Activated naive CD8-positive, alpha-beta T cell treated with anti-CD3 and anti-CD28 coated beads for 36 hours (primary cell): ENCODE measurements at regions not wholly inside any gene's neighbourhood (a gene's known extent, or its start where the extent isn't known, plus 50 kb on each side); places are given as distances from the start of the nearest gene placed in this dataset.
"Not testable (repeated sequence)": the region's sequence is repeated elsewhere in the genome, so short reads cannot be mapped to it uniquely, and the experiment has no call there.

Experiments
- DNase-seq: peaks from one replicate; pipeline ENCODE4 v3.0.0; 2021
- H3K27ac Mint-ChIP-seq: one replicate; pipeline ENCODE4 v1.8.0; 2022; ENCODE audit warnings: mild to moderate bottlenecking, moderate library complexity, mixed read lengths
- H3K27me3 Mint-ChIP-seq: one replicate; pipeline ENCODE4 v1.8.0; 2022; ENCODE audit warnings: mild to moderate bottlenecking, mixed read lengths
- H3K36me3 Mint-ChIP-seq: one replicate; pipeline ENCODE4 v1.8.0; 2021; ENCODE audit warnings: mild to moderate bottlenecking, mixed read lengths
- H3K4me1 Mint-ChIP-seq: one replicate; pipeline ENCODE4 v1.8.0; 2021; ENCODE audit warnings: mixed read lengths
- H3K4me3 Mint-ChIP-seq: one replicate; pipeline ENCODE4 v1.8.0; 2022; ENCODE audit warnings: mild to moderate bottlenecking, moderate library complexity, mixed read lengths
- H3K9me3 Mint-ChIP-seq: one replicate; pipeline ENCODE4 v1.8.0; 2022; ENCODE audit warnings: mixed read lengths

DNA sequence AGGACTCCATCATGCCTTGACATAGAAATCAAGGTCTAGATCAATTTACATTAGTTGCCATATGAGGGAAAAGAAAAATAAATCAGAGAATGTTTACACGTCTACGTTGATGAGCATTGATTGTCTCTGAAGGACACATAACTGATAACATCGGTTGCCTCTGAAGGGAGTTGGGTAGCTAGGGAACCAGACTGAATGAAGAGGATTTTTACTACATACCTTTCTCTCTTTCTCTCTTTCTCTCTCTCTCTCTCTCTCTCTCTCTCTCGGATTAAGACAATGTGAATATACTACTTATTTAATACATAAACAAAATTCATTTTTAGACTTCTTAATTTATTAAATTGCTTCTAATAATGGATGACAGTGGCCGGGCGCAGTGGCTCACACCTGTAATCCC is 118.4 kb upstream of the DAPK1 start:
- H3K4me3 Mint-ChIP-seq, result no peak overlapping the region
- no peaks in the 10 kb centered on the region for H3K36me3 Mint-ChIP-seq
- peaks cover under 1% of the 10 kb centered on the region for H3K27me3 Mint-ChIP-seq
- DNase-seq, result no peak
- no peaks in the 10 kb centered on the region for H3K9me3 Mint-ChIP-seq
- H3K27ac Mint-ChIP-seq, result no peak overlapping the region
- no peaks in the 10 kb centered on the region for H3K4me1 Mint-ChIP-seq

GRCh38 chr9:87381050-87381711 is 116.5 kb upstream of the DAPK1 start:
- H3K27me3 Mint-ChIP-seq, result peaks cover 5% of the 10 kb centered on the region
- no peaks in the 10 kb centered on the region for H3K4me1 Mint-ChIP-seq
- no peaks in the 10 kb centered on the region for H3K9me3 Mint-ChIP-seq
- H3K4me3 Mint-ChIP-seq, result no peak overlapping the region
- no peaks in the 10 kb centered on the region for H3K36me3 Mint-ChIP-seq
- H3K27ac Mint-ChIP-seq, result no peak overlapping the region
- DNase-seq, result no peak

DNA sequence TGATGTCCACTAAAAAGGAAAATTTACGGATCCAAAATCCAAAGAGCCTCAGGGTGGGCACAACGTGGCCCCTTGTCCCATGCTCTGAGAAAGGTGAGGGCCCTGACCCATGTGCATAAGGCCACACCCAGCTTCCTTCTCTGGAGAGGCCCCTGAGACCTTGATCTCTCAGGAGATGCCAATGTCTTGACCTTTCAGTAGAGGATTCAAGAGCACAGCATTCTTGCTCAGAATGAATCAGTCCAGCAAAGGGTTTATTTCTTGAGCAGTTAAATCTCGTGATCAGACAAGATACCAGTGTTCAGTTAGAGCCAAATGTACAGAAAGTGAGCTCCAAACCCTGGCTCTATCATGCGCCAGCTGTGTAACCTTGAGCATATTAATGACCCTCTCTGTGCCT is 115.9 kb upstream of the DAPK1 start:
- Mint-ChIP-seq H3K27ac (no peak overlapping the region), H3K9me3 (no peaks in the 10 kb centered on the region), H3K4me1 (no peaks in the 10 kb centered on the region), H3K27me3 (peaks cover 5% of the 10 kb centered on the region), H3K36me3 (no peaks in the 10 kb centered on the region), H3K4me3 (no peak overlapping the region)
- DNase-seq, result no peak

GRCh38 chr9:87382900-87383299 is 114.8 kb upstream of the DAPK1 start:
- DNase-seq, result no peak
- Mint-ChIP-seq H3K4me1 (no peaks in the 10 kb centered on the region), H3K4me3 (no peak overlapping the region), H3K9me3 (no peaks in the 10 kb centered on the region), H3K27ac (no peak overlapping the region), H3K36me3 (no peaks in the 10 kb centered on the region), H3K27me3 (peaks cover 5% of the 10 kb centered on the region)

DNA sequence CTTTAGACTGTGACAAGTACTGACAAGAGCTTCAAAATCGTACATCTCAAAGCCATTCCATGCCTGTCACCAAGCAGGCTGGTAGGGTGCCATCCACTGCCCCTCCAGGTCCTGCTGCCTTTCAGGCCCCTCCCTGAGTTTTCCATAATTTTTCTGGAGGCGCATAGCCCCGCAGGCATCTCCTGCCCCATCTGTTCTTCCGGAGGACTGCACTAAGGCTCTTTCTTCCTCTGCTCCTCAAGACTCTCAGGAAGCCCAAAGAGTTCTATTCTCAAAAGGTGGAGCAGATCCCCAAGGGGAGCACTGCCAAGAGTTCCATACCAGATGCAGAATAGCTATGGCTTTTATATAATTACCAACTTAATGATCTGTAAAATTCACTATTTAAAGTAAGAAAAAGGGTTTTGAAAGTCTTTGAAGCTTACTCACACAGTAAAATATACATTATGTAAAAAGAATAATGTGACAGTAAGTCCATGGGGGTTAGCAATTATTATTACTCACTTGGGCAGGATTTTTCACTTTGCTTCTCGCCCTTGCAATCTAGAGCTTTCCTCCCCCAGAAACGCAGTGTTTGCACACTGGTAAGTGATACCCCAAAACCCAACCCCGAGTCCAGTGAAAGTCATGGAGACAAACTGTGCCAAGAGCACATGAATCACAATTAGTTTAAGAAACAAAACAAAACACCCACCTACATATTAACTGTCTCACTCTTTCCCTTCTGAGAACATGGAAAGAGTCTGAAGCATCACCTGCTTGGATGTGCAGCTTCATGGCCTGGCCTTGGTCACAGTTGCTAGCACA is 114.1 kb upstream of the DAPK1 start:
- H3K9me3 Mint-ChIP-seq, result no peaks in the 10 kb centered on the region

DNA sequence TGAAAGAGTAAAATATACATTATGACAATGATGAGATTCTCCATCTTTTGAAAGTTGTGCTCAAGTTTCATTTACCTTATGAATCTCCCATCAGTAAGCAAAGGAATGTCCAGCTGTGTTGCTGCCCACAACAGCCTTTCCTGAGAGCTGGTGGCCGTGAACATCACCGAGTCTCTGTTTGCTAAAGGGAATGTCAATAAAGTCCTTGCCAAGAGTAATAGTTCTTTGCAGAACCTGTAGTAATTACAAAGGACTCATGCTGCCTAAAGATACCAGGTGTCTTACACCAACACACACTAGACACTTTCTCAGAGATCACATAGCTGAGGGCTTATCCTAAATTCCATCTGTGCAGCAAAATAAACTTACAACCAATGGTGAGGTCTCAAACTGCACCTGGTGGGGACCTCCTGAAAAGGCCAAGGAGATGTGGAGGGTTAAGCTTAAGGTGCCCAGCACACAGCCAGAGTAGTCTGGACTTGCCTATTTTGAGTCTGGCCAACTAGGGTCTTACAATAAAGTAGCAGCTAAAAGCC is 111.1 kb upstream of the DAPK1 start:
- H3K4me1 Mint-ChIP-seq, result no peaks in the 10 kb centered on the region

More for the DNA sequence above, 114.1 kb upstream of the DAPK1 start:
- H3K4me1 Mint-ChIP-seq, result no peaks in the 10 kb centered on the region
- no peak overlapping the region for H3K27ac Mint-ChIP-seq
- H3K4me3 Mint-ChIP-seq, result no peak overlapping the region
- DNase-seq, result no peak
- H3K27me3 Mint-ChIP-seq, result peaks cover 5% of the 10 kb centered on the region
- no peaks in the 10 kb centered on the region for H3K36me3 Mint-ChIP-seq

GRCh38 chr9:87387351-87388011 is 110.2 kb upstream of the DAPK1 start:
- Mint-ChIP-seq H3K9me3 (no peaks in the 10 kb centered on the region), H3K4me1 (no peaks in the 10 kb centered on the region), H3K36me3 (no peaks in the 10 kb centered on the region), H3K27ac (no peak overlapping the region), H3K4me3 (no peak overlapping the region), H3K27me3 (peaks cover 9% of the 10 kb centered on the region)
- DNase-seq, result no peak

More for the DNA sequence above, 111.1 kb upstream of the DAPK1 start:
- DNase-seq, result no peak
- H3K27ac Mint-ChIP-seq, result no peak overlapping the region
- H3K36me3 Mint-ChIP-seq, result no peaks in the 10 kb centered on the region
- peaks cover 5% of the 10 kb centered on the region for H3K27me3 Mint-ChIP-seq
- no peaks in the 10 kb centered on the region for H3K9me3 Mint-ChIP-seq
- no peak overlapping the region for H3K4me3 Mint-ChIP-seq

GRCh38 chr9:87388708-87389107 is 109.0 kb upstream of the DAPK1 start:
- H3K27me3 Mint-ChIP-seq, H3K4me1 Mint-ChIP-seq, H3K36me3 Mint-ChIP-seq, H3K27ac Mint-ChIP-seq, H3K4me3 Mint-ChIP-seq, H3K9me3 Mint-ChIP-seq, DNase-seq: not testable (repeated sequence)

DNA sequence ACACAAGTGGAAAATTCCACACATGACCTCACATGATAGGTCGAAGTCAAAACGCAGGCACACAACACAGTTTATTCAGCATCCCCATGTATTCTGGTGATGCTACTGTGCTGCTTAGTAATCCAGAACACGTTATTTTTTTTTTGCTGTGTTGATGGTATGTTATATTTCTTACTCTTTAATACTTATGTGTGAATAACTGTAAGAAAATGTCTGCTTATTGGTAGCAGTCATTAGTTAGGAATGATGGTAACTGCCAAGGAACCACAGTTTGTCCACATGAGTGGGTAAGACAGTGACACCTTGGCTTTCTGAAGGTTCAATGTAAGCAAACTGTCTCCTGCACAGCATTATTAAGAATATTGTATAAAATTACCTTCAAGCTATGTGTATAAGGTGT is 107.7 kb upstream of the DAPK1 start:
- no peaks in the 10 kb centered on the region for H3K9me3 Mint-ChIP-seq
- no peak overlapping the region for H3K27ac Mint-ChIP-seq

GRCh38 chr9:87390361-87390760 is 107.3 kb upstream of the DAPK1 start:
- peaks cover 9% of the 10 kb centered on the region for H3K27me3 Mint-ChIP-seq
- no peaks in the 10 kb centered on the region for H3K36me3 Mint-ChIP-seq
- DNase-seq, result no peak
- no peak overlapping the region for H3K27ac Mint-ChIP-seq
- no peaks in the 10 kb centered on the region for H3K4me1 Mint-ChIP-seq
- no peak overlapping the region for H3K4me3 Mint-ChIP-seq
- H3K9me3 Mint-ChIP-seq, result no peaks in the 10 kb centered on the region

More for the DNA sequence above, 107.7 kb upstream of the DAPK1 start:
- no peaks in the 10 kb centered on the region for H3K36me3 Mint-ChIP-seq
- H3K4me1 Mint-ChIP-seq, result no peaks in the 10 kb centered on the region
- H3K4me3 Mint-ChIP-seq, result no peak overlapping the region
- peaks cover 9% of the 10 kb centered on the region for H3K27me3 Mint-ChIP-seq
- DNase-seq, result no peak

DNA sequence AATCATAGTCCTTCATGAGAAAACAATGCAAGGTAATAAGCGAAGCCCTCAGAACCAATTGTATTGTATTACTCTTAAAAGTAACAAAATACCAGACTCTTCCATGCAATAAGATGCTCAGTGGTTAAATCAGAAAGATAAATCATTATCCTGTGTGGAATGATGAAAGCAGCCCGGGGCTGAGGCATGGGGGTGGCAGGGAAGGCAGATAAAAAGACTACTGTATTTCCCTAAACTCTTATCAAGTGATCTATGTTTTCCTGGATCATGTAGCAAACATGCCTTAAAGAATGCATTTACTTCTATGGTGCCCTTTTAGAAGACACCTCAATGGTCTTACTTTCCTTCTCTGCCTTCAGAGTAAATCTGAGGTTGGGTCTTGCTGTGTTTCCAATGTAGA is 105.6 kb upstream of the DAPK1 start:
- Mint-ChIP-seq H3K4me3 (no peak overlapping the region), H3K9me3 (no peaks in the 10 kb centered on the region), H3K4me1 (no peaks in the 10 kb centered on the region), H3K27ac (no peak overlapping the region), H3K27me3 (peaks cover 4% of the 10 kb centered on the region), H3K36me3 (no peaks in the 10 kb centered on the region)
- DNase-seq, result no peak

DNA sequence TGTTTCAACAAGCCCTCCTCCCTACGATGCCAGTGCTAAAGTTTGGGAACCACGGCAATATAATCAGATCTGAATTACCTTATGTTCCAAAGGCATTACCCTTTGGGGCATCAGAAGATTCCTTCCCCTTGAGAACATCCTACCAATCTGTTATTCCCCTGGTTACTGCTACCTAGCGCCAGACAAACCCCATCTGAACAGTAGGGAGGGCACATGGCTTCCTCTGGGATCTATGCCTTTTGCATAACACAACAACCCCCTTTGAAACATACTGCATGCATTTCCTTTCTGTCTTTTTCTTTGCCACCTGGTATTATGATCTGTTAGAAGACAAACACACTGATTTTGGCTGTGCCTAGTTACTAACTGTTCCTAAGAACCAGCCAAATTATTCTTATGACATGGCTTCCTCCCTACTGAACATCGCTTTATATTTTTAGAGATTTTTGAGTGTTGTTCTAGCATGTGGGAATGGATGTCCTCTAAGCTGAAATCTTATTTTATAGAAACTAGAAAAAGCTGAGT is 103.9 kb upstream of the DAPK1 start:
- Mint-ChIP-seq H3K27me3 (peaks cover 4% of the 10 kb centered on the region), H3K4me1 (no peaks in the 10 kb centered on the region), H3K27ac (no peak overlapping the region), H3K4me3 (no peak overlapping the region), H3K36me3 (no peaks in the 10 kb centered on the region), H3K9me3 (no peaks in the 10 kb centered on the region)
- no peak for DNase-seq

- no peaks in the 10 kb centered on the region for H3K4me1 Mint-ChIP-seq
- no peaks in the 10 kb centered on the region for H3K36me3 Mint-ChIP-seq
- no peak overlapping the region for H3K27ac Mint-ChIP-seq
- H3K9me3 Mint-ChIP-seq, result no peaks in the 10 kb centered on the region
- no peak overlapping the region for H3K4me3 Mint-ChIP-seq
- H3K27me3 Mint-ChIP-seq, result peaks cover 4% of the 10 kb centered on the region
- no peak for DNase-seq
Measured at GRCh38 chr9:87395804-87396479, 101.7 kb upstream of the DAPK1 start.

DNA sequence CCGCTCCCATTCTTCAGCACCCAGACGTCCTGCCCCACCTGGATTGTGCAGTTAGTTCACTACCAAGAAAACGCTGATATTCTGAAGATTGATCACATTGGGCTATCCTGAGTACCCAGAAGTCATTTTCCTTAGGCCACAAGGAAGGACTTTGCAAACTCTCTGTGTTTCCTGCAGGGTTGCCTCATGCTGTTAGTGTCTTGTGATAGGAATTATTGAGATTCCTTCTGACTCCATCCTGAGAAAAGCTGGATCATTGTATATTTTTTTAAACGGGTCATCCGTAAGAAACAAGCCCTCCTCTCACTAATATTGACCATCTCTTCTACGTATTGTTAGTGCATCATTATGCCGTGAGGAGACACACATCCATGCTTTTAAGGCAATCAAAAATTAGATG is 96.0 kb upstream of the DAPK1 start:
- H3K4me3 Mint-ChIP-seq, result no peak overlapping the region
- H3K27me3 Mint-ChIP-seq, result peaks cover 4% of the 10 kb centered on the region
- H3K27ac Mint-ChIP-seq, result no peak overlapping the region
- no peaks in the 10 kb centered on the region for H3K9me3 Mint-ChIP-seq
- no peaks in the 10 kb centered on the region for H3K36me3 Mint-ChIP-seq
- no peaks in the 10 kb centered on the region for H3K4me1 Mint-ChIP-seq
- DNase-seq, result no peak

GRCh38 chr9:87402537-87402936 is 95.1 kb upstream of the DAPK1 start:
- H3K4me3 Mint-ChIP-seq, result no peak overlapping the region
- peaks cover 4% of the 10 kb centered on the region for H3K27me3 Mint-ChIP-seq
- no peaks in the 10 kb centered on the region for H3K4me1 Mint-ChIP-seq
- no peak for DNase-seq
- H3K9me3 Mint-ChIP-seq, result no peaks in the 10 kb centered on the region
- no peak overlapping the region for H3K27ac Mint-ChIP-seq
- no peaks in the 10 kb centered on the region for H3K36me3 Mint-ChIP-seq
